HCT116 (cell line): ENCODE measurements at regions not wholly inside any gene's neighbourhood (a gene's known extent, or its start where the extent isn't known, plus 50 kb on each side); places are given as distances from the start of the nearest gene placed in this dataset.

Source experiments
- ATAC-seq: fragments of 200-7000 bp; cut with Tn5 transposase; 2 replicates; pipeline ENCODE4 v1.9.1; 2020; ENCODE audit warnings: mild to moderate bottlenecking, moderate library complexity
- BruUV-seq: library from RNA; stranded (reverse); fragments of 400-500 nt; replicated peaks from 2 replicates; lab custom pipeline; 2021; lab: Mats Ljungman, UMichigan
- CTCF ChIA-PET: fragments of 300-600 bp; sonication (Branson Sonifier 250); formaldehyde crosslinking; loops from one replicate; lab custom pipeline; 2021; ENCODE audit warnings: antibody characterized with exemption; lab: Charles Lee
- POLR2A ChIA-PET: fragments of 300-600, 350-600 bp; sonication (Branson Sonifier 250); formaldehyde crosslinking; loops from one replicate; lab custom pipeline; 2021; ENCODE audit warnings: antibody characterized with exemption; lab: Charles Lee
- RAD21 ChIA-PET, 2 experiments: fragments of 300-600 bp; sonication (Branson Sonifier 250); formaldehyde crosslinking; loops; one replicate each; lab custom pipeline; 2023; ENCODE audit warnings: low total read pairs in 2 of 2; ENCODE audit not compliant: uncharacterized antibody in 2 of 2, unreplicated experiment in 2 of 2, low non-redundant PET in 1 of 2; lab: Charles Lee
- DNase-seq: peaks from one replicate; pipeline ENCODE4 v3.0.0-alpha.2; 2010; ENCODE audit warnings: low read depth, low spot score
- H2AFZ ChIP-seq: fragments of 200-600 bp; shearing (Covaris generic), sonication (generic); 2 replicates; pipeline ENCODE4 v1.6.1; 2017; ENCODE audit warnings: low read depth, mixed run types, mixed read lengths, antibody characterized with exemption, low read length; ENCODE audit not compliant: poor library complexity, severe bottlenecking
- H3K27ac ChIP-seq: 2 replicates; pipeline ENCODE4 v1.5.1; 2012; ENCODE audit warnings: low read depth, low read length
- H3K27me3 ChIP-seq: fragments of 200-600 bp; sonication (generic); 2 replicates; pipeline ENCODE4 v1.6.1; 2016; ENCODE audit warnings: mixed run types, low read length, mixed read lengths; ENCODE audit not compliant: insufficient read depth
- H3K36me3 ChIP-seq, 2 experiments: fragments of 200-500 bp in 1 of 2; fragments of 200-600 bp in 1 of 2; sonication (Bioruptor generic) in 1 of 2; sonication (generic) in 1 of 2; 2 replicates each; pipeline versions ENCODE4 v1.5.1 to v1.6.1; 2014 to 2016; ENCODE audit warnings: low read length in 2 of 2, inconsistent platforms in 1 of 2, mixed read lengths in 1 of 2, mixed run types in 1 of 2; ENCODE audit not compliant: insufficient read depth in 2 of 2, control insufficient read depth in 1 of 2
- H3K4me1 ChIP-seq, 2 experiments: fragments of 200-600 bp in 1 of 2; sonication (generic) in 1 of 2; 2 replicates each; pipeline versions ENCODE4 v1.5.1 to v1.6.1; 2012 to 2017; ENCODE audit warnings: low read length in 2 of 2, inconsistent platforms in 1 of 2, mild to moderate bottlenecking in 1 of 2, mixed read lengths in 1 of 2, mixed run types in 1 of 2, moderate library complexity in 1 of 2; ENCODE audit not compliant: insufficient read depth in 2 of 2, control insufficient read depth in 1 of 2
- H3K4me2 ChIP-seq: fragments of 200-600 bp; sonication (generic); 2 replicates; pipeline ENCODE4 v1.6.1; 2017; ENCODE audit warnings: mixed run types, low read length, mixed read lengths
- H3K4me3 ChIP-seq, 2 experiments: fragments of 200-600 bp in 1 of 2; sonication (generic) in 1 of 2; replicated peaks in 1 of 2; 2 replicates each; pipeline ENCODE4 v1.5.1; 2011 to 2016; ENCODE audit warnings: low read length in 2 of 2, control low read depth in 1 of 2, low read depth in 1 of 2, mild to moderate bottlenecking in 1 of 2, mixed read lengths in 1 of 2, mixed run types in 1 of 2
- H3K79me2 ChIP-seq: fragments of 200-600 bp; sonication (generic); 2 replicates; pipeline ENCODE4 v1.6.1; 2017; ENCODE audit warnings: mild to moderate bottlenecking, mixed run types, low read length, moderate library complexity, mixed read lengths; ENCODE audit not compliant: insufficient read depth
- H3K9ac ChIP-seq: fragments of 200-600 bp; sonication (generic); 2 replicates; pipeline ENCODE4 v1.6.1; 2016; ENCODE audit warnings: low read length, mixed read lengths
- H3K9me2 ChIP-seq: fragments of 200-600 bp; sonication (generic), shearing (Covaris generic); 2 replicates; pipeline ENCODE4 v1.6.1; 2017; ENCODE audit warnings: mixed run types, mild to moderate bottlenecking, moderate library complexity; ENCODE audit not compliant: insufficient read depth
- H3K9me3 ChIP-seq, 2 experiments: fragments of 200-500 bp in 1 of 2; fragments of 200-600 bp in 1 of 2; sonication (Bioruptor generic) in 1 of 2; sonication (generic) in 1 of 2; 2 replicates each; pipeline ENCODE4 v1.6.1; 2014 to 2017; ENCODE audit warnings: low read length in 2 of 2, mixed read lengths in 2 of 2, inconsistent platforms in 1 of 2, low read depth in 1 of 2, mild to moderate bottlenecking in 1 of 2, mixed run types in 1 of 2, moderate library complexity in 1 of 2; ENCODE audit not compliant: control insufficient read depth in 1 of 2, insufficient read depth in 1 of 2
- H4K20me1 ChIP-seq: fragments of 200-600 bp; sonication (generic), shearing (Covaris generic); 2 replicates; pipeline ENCODE4 v1.6.1; 2017; ENCODE audit warnings: mixed run types, mild to moderate bottlenecking, moderate library complexity; ENCODE audit not compliant: insufficient read depth
- CEBPB ChIP-seq: IDR thresholded peaks from 2 replicates; pipeline ENCODE4 v1.6.1; 2012; ENCODE audit warnings: low read depth
- CTCF ChIP-seq, 3 experiments: fragments of 200-600 bp in 1 of 3; sonication (generic) in 1 of 3; IDR thresholded peaks in 2 of 3; conservative IDR thresholded peaks in 1 of 3; 2 replicates each; pipeline ENCODE4 v1.5.1; 2012 to 2017; ENCODE audit warnings: low read depth in 2 of 3, low read length in 2 of 3, antibody characterized with exemption in 1 of 3, borderline replicate concordance in 1 of 3, control low read depth in 1 of 3, mild to moderate bottlenecking in 1 of 3, mixed read lengths in 1 of 3, mixed run types in 1 of 3, moderate library complexity in 1 of 3; ENCODE audit not compliant: insufficient read depth in 1 of 3
- POLR2AphosphoS5 ChIP-seq: IDR thresholded peaks from 2 replicates; pipeline ENCODE4 v1.6.1; 2011; ENCODE audit warnings: mild to moderate bottlenecking, low read depth, low read length, moderate library complexity
- RAD21 ChIP-seq: IDR thresholded peaks from 2 replicates; pipeline ENCODE4 v1.6.1; 2012; ENCODE audit warnings: low read depth, mild to moderate bottlenecking
- REST ChIP-seq: IDR thresholded peaks from 2 replicates; pipeline ENCODE4 v1.6.1; 2012; ENCODE audit warnings: low read depth
- SIN3A ChIP-seq: IDR thresholded peaks from 2 replicates; pipeline ENCODE4 v1.6.1; 2012; ENCODE audit warnings: low read depth
- SP1 ChIP-seq: IDR thresholded peaks from 2 replicates; pipeline ENCODE4 v1.6.1; 2012; ENCODE audit warnings: low read depth
- YY1 ChIP-seq: IDR thresholded peaks from 2 replicates; pipeline ENCODE4 v1.6.1; 2011; ENCODE audit warnings: low read length, low read depth, moderate library complexity, mild to moderate bottlenecking; ENCODE audit not compliant: insufficient replicate concordance; ENCODE audit errors: extremely low read depth
- ZFX ChIP-seq: fragments of 450-650 bp; IDR thresholded peaks from 2 replicates; pipeline ENCODE4 v1.6.1; 2017
- intact Hi-C: fragments of 100-400 bp; cut with micrococcal nuclease; formaldehyde crosslinking; loops from 2 replicates; pipeline ENCODE4 v1.10.0; 2022

- TF ChIP-seq CEBPB = no peak
- TF ChIP-seq SIN3A = no peak
- no peak for TF ChIP-seq YY1
- TF ChIP-seq ZFX = no peak
- no peak for TF ChIP-seq SP1
- no peak for TF ChIP-seq REST
- no peak for TF ChIP-seq RAD21
- no peak for TF ChIP-seq CTCF (IDR thresholded peaks at IDR 0.05 in 2 of 3, conservative IDR thresholded peaks at IDR 0.05 in 1 of 3; ENCODE audit: borderline replicate concordance in 1 of 3, insufficient read depth in 1 of 3, low read depth in 2 of 3, low read length in 2 of 3)
- TF ChIP-seq POLR2AphosphoS5 = no peak
- H3K9me2 ChIP-seq = no peaks in the 10 kb centered on the region
- CTCF ChIA-PET = no interaction called here
- no peak overlapping the region for H3K27ac ChIP-seq
- no peak overlapping the region for H3K4me3 ChIP-seq
- no TSS peak for BruUV-seq
- H3K9me3 ChIP-seq = no peaks in the 10 kb centered on the region
- H3K27me3 ChIP-seq = no peaks in the 10 kb centered on the region
- RAD21 ChIA-PET = no interaction called here
- no peak overlapping the region for H2AFZ ChIP-seq
- peaks cover 0 to 10% of the 10 kb centered on the region in 2 experiments; a peak in 2 of 4 replicates for H3K4me1 ChIP-seq
- no peak overlapping the region for H3K9ac ChIP-seq
- POLR2A ChIA-PET = no interaction called here
- intact Hi-C loops = no loop called here
- no peaks in the 10 kb centered on the region for H3K36me3 ChIP-seq
- no peaks in the 10 kb centered on the region for H4K20me1 ChIP-seq
- DNase-seq (no peak), ATAC-seq (no peak)
- H3K79me2 ChIP-seq = no peaks in the 10 kb centered on the region
- no peak overlapping the region for H3K4me2 ChIP-seq
These were observed 1535.3 kb upstream of the PCDH10 start for GRCh38 chr4:131613824-131614216.
